ENCODE measurements at regions not wholly inside any gene's neighbourhood (a gene's known extent, or its start where the extent isn't known, plus 50 kb on each side); places are given as distances from the start of the nearest gene placed in this dataset.

DNA sequence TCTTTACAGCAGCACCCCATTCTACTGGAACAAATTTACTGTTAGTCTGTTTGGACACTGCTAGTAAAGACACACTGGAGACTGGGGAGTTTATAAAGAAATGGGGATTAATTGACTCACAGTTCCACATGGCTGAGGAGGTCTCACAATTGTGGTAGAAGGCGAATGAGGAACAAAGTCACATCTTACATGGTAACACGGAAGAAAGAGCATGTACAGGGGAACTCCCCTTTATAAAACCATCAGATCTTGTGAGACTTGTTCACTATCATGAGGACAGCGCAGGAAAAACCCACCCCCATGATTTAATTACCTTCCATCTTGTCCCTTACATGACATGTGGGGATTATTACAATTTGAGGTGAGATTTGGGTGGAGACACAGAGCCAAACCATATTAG, 1204.2 kb downstream of the SLITRK1 start:
- no peak for TF ChIP-seq MYC (IDR thresholded peaks at IDR 0.05; ENCODE audit: low read depth, low read length)
- TF ChIP-seq POLR2A (IDR thresholded peaks at IDR 0.05; ENCODE audit: extremely low read depth, insufficient read length): no peak
- TF ChIP-seq, protein P1, sequence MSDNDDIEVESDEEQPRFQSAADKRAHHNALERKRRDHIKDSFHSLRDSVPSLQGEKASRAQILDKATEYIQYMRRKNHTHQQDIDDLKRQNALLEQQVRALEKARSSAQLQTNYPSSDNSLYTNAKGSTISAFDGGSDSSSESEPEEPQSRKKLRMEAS (IDR thresholded peaks at IDR 0.05; ENCODE audit: low read depth, low read length): no peak
- TF ChIP-seq, protein P2, sequence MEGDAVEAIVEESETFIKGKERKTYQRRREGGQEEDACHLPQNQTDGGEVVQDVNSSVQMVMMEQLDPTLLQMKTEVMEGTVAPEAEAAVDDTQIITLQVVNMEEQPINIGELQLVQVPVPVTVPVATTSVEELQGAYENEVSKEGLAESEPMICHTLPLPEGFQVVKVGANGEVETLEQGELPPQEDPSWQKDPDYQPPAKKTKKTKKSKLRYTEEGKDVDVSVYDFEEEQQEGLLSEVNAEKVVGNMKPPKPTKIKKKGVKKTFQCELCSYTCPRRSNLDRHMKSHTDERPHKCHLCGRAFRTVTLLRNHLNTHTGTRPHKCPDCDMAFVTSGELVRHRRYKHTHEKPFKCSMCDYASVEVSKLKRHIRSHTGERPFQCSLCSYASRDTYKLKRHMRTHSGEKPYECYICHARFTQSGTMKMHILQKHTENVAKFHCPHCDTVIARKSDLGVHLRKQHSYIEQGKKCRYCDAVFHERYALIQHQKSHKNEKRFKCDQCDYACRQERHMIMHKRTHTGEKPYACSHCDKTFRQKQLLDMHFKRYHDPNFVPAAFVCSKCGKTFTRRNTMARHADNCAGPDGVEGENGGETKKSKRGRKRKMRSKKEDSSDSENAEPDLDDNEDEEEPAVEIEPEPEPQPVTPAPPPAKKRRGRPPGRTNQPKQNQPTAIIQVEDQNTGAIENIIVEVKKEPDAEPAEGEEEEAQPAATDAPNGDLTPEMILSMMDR (IDR thresholded peaks at IDR 0.05; ENCODE audit: low read depth, low read length): no peak
- DNase-seq (ENCODE audit: low read depth): no peak
- H3K4me3 ChIP-seq (ENCODE audit: low read depth, low read length): no peak overlapping the region

DNA sequence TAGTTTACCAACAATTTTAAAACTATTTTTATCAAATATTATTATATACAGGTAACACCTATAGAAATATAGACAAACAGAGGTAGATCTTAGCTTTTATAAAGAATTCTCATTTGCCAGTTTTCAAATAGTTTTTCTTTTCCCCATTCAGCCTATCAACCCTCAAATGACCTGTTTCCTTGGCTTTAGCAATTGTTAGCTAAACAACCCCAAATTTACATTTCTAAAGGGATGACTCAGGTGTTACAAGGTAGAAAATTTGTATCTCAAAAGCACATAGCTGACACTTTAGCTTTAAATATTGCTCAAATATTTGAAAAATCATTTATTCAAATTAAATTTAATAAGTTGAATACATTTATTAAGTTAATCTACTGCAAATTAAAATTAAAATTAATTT, 1207.2 kb downstream of the SLITRK1 start:
- TF ChIP-seq POLR2A (IDR thresholded peaks at IDR 0.05; ENCODE audit: extremely low read depth, insufficient read length) (no peak), MYC (IDR thresholded peaks at IDR 0.05; ENCODE audit: low read depth, low read length) (no peak)
- TF ChIP-seq, protein P1 (IDR thresholded peaks at IDR 0.05; ENCODE audit: low read depth, low read length): no peak
- TF ChIP-seq, protein P2 (IDR thresholded peaks at IDR 0.05; ENCODE audit: low read depth, low read length): no peak
- DNase-seq (ENCODE audit: low read depth): no peak
- H3K4me3 ChIP-seq (ENCODE audit: low read depth, low read length): no peak overlapping the region

DNA sequence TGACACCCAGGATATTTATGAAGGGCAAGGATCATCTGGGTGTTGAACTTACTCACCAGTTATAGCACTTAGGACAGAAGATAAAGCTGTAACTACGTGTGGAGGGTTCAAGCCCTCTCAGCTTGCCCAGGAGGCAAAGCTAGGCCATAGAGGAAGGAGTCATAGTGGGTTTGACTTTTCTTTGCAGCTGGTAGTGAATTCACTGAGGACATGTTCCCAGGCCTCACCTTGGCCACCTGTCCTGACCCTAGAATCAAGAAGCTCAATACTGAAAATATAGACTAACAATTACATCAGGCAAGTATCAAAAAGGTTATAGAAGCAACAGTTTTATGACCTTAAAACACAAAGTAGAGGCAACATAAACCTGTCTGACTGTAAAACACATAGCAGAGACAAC, 1207.7 kb downstream of the SLITRK1 start:
- no peak for DNase-seq (ENCODE audit: low read depth)
- H3K4me3 ChIP-seq (ENCODE audit: low read depth, low read length): no peak overlapping the region
- TF ChIP-seq POLR2A (IDR thresholded peaks at IDR 0.05; ENCODE audit: extremely low read depth, insufficient read length): no peak
- TF ChIP-seq, protein P2 (IDR thresholded peaks at IDR 0.05; ENCODE audit: low read depth, low read length): no peak
- TF ChIP-seq, protein P1 (IDR thresholded peaks at IDR 0.05; ENCODE audit: low read depth, low read length): no peak
- no peak for TF ChIP-seq MYC (IDR thresholded peaks at IDR 0.05; ENCODE audit: low read depth, low read length)

DNA sequence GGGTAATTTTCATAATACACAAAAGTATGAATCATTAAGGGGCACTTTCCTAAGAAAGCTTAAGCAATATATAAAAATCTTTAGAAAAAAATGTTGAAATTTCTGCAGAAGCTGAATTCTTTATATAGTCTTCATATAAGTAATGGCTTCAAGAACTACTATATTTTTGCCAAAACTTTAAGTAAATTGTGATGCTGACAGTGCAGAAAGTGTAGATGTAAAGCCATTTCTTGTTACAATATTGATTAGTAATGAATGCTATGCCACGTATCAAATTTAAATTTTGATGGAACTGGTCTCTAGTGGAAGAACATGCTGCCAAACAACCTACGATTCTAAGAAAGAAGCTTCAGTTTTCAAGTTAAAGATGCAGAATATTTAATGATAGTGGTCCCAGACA, 1210.0 kb downstream of the SLITRK1 start:
- DNase-seq (ENCODE audit: low read depth): no peak
- TF ChIP-seq, protein P2 (IDR thresholded peaks at IDR 0.05; ENCODE audit: low read depth, low read length): no peak
- TF ChIP-seq MYC (IDR thresholded peaks at IDR 0.05; ENCODE audit: low read depth, low read length): no peak
- TF ChIP-seq, protein P1 (IDR thresholded peaks at IDR 0.05; ENCODE audit: low read depth, low read length): no peak
- TF ChIP-seq POLR2A (IDR thresholded peaks at IDR 0.05; ENCODE audit: extremely low read depth, insufficient read length): no peak
- no peak overlapping the region for H3K4me3 ChIP-seq (ENCODE audit: low read depth, low read length)

DNA sequence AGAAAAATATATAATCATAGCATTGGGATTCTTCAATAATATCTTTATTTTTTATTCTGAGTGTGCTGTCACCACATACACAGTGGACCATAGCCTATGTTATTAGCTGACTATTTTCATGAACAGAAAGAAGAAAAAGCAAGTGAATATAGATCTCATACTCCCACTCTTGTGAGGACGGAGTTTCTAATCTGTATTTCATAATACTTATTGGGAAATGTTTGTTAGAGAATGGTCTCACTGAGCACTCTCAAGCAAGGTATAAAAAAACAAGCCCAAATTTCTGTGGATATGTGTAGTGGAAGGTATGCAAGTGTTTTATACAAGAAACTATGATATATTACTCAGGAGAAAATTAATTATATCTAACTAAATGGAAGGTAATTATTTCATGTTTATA, 1218.1 kb downstream of the SLITRK1 start:
- DNase-seq (ENCODE audit: low read depth): no peak
- no peak overlapping the region for H3K4me3 ChIP-seq (ENCODE audit: low read depth, low read length)
- TF ChIP-seq MYC (IDR thresholded peaks at IDR 0.05; ENCODE audit: low read depth, low read length): no peak
- TF ChIP-seq, protein P1 (IDR thresholded peaks at IDR 0.05; ENCODE audit: low read depth, low read length): no peak
- TF ChIP-seq, protein P2 (IDR thresholded peaks at IDR 0.05; ENCODE audit: low read depth, low read length): no peak
- no peak for TF ChIP-seq POLR2A (IDR thresholded peaks at IDR 0.05; ENCODE audit: extremely low read depth, insufficient read length)

DNA sequence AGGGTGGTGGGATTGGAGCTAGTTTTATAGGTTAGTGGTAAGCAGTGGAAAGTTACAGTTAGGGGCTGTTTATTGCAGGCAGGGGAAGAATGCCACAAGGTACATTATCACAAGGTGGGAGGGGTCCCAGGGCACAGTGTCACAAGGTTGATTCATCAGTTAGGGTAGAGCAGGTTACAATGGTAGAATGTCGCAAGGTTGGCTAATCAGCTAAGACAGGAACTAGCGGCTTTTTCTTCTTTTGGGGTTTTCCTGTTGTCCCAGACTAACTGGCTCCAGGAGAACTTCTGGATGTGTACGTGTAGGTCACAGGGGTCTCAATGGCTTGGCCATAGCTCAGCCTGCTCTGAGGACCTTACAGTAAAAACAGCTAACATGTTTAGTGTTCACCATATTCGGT, 1221.1 kb downstream of the SLITRK1 start:
- TF ChIP-seq POLR2A (IDR thresholded peaks at IDR 0.05; ENCODE audit: extremely low read depth, insufficient read length): no peak
- TF ChIP-seq, protein P1 (IDR thresholded peaks at IDR 0.05; ENCODE audit: low read depth, low read length): no peak
- TF ChIP-seq, protein P2 (IDR thresholded peaks at IDR 0.05; ENCODE audit: low read depth, low read length): no peak
- TF ChIP-seq MYC (IDR thresholded peaks at IDR 0.05; ENCODE audit: low read depth, low read length): no peak
- peak; percentile 26 for DNase-seq (ENCODE audit: low read depth)
- H3K4me3 ChIP-seq (ENCODE audit: low read depth, low read length): no peak overlapping the region
